Left ventricle myocardium inferior (tissue), 1 donor: ENCODE measurements at regions not wholly inside any gene's neighbourhood (a gene's known extent, or its start where the extent isn't known, plus 50 kb on each side); places are given as distances from the start of the nearest gene placed in this dataset.

Experiments used
- DNase-seq: peaks from one replicate; pipeline ENCODE4 v3.0.0-alpha.2; 2020
- H3K27ac ChIP-seq: fragments of 200-600 bp; replicated peaks from 2 replicates; pipeline ENCODE4 v1.8.0; 2021
- H3K27me3 ChIP-seq: fragments of 200-600 bp; 2 replicates; pipeline ENCODE4 v1.8.0; 2021; ENCODE audit warnings: low read depth
- H3K36me3 ChIP-seq: fragments of 200-600 bp; 2 replicates; pipeline ENCODE4 v1.8.0; 2021
- H3K4me1 ChIP-seq: fragments of 200-600 bp; 2 replicates; pipeline ENCODE4 v1.8.0; 2021
- H3K4me3 ChIP-seq: fragments of 200-600 bp; 2 replicates; pipeline ENCODE4 v1.8.0; 2021; ENCODE audit warnings: mild to moderate bottlenecking, moderate library complexity
- H3K9me3 ChIP-seq: fragments of 200-600 bp; replicated peaks from 2 replicates; pipeline ENCODE4 v1.8.0; 2021
- intact Hi-C: fragments of 100-400 bp; cut with micrococcal nuclease; formaldehyde crosslinking; loops from one replicate; pipeline ENCODE4 v1.11.0; 2022
- TF ChIP-seq, protein P1 (sequence below): fragments of 200-600 bp; IDR thresholded peaks from 2 replicates; pipeline ENCODE4 v1.8.0; 2021; ENCODE audit warnings: antibody characterized with exemption, mild to moderate bottlenecking, borderline replicate concordance
- donor health status: DM: no; HTN: yes; CAD: no; lungs with severe emphysema.

DNA sequence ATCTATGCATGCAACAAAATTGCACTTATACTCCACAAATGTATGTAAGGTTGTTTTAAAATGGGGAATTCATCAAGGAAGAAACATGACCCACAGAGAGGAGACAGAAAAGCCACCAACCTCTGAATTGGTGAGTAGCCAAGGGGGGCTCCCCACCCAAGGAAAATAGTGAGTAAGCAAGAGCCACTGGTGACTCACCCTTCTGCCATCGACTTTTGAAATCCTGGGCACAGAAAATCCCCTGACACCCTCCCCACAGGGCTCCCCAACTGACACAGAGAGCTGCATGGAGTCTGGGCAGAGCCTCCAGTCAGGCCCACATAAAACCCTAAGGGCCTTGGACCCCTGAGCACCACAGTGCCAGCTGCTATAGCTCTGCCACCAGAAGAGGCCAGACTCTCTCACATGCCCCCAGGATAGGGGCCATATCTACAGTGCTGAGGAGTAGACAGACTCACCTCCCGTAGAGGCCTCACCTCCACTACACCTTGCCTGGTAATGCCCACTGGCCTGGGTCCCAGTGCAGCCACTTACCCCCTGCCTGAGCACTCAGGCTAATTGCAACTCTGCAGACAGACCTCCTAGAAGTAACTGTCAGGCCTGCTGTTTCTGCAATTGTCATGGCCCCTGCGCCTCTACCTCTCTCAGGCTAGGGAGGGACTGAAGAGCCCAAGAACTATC, 244.7 kb upstream of the WSB1 start:
- H3K4me1 ChIP-seq: no peaks in the 10 kb centered on the region
- H3K4me3 ChIP-seq: no peak overlapping the region
- DNase-seq: no peak
- H3K27ac ChIP-seq: no peak overlapping the region
- no peaks in the 10 kb centered on the region for H3K36me3 ChIP-seq
- peaks cover 18% of the 10 kb centered on the region for H3K27me3 ChIP-seq
- intact Hi-C loops: no loop called here
- TF ChIP-seq, protein P1, sequence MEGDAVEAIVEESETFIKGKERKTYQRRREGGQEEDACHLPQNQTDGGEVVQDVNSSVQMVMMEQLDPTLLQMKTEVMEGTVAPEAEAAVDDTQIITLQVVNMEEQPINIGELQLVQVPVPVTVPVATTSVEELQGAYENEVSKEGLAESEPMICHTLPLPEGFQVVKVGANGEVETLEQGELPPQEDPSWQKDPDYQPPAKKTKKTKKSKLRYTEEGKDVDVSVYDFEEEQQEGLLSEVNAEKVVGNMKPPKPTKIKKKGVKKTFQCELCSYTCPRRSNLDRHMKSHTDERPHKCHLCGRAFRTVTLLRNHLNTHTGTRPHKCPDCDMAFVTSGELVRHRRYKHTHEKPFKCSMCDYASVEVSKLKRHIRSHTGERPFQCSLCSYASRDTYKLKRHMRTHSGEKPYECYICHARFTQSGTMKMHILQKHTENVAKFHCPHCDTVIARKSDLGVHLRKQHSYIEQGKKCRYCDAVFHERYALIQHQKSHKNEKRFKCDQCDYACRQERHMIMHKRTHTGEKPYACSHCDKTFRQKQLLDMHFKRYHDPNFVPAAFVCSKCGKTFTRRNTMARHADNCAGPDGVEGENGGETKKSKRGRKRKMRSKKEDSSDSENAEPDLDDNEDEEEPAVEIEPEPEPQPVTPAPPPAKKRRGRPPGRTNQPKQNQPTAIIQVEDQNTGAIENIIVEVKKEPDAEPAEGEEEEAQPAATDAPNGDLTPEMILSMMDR: no peak
- peaks cover under 1% of the 10 kb centered on the region for H3K9me3 ChIP-seq

DNA sequence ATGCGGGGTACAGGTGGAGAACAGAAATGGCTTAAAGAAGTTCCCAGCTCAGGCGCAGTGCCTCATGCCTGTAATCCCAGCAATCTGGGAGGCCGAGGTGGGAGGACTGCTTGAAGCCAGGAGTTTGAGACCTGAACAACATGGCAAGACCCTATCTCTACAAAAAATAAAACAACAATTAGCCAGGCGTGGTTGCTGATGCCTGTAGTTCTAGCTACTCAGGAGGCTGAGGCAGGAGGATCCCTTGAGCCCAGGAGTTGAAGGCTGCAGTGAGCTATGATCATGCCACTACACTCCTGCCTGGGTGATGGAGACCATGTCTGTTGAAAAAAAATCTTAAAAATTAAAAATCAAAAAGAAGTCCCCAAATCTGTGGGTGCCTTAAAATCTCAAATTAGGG, 228.3 kb upstream of the WSB1 start:
- no peaks in the 10 kb centered on the region for H3K4me1 ChIP-seq
- H3K36me3 ChIP-seq: no peaks in the 10 kb centered on the region
- peaks cover 45% of the 10 kb centered on the region for H3K27me3 ChIP-seq
- H3K9me3 ChIP-seq: no peaks in the 10 kb centered on the region
- intact Hi-C loops: no loop called here
- no peak overlapping the region for H3K4me3 ChIP-seq
- no peak for DNase-seq
- TF ChIP-seq, protein P1: no peak
- H3K27ac ChIP-seq: no peak overlapping the region

DNA sequence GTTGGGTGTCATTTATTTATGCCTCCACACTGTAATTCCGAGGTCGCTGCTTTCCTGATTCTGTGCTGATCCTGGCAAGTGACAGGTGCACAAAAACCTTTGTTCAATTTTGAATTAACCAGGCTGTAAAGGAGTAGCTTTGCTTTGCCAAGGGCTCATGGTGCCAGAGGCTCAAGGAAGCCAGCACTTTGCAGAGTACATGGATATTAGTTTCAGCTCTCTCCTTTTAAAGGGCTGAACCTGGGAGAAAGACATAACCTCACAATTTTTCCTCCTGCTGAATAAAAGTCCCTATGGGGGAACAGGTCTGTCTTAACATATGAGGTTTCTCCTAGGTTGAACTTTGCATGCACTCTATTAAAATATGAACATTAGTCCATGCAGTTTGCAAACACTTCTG, 227.6 kb upstream of the WSB1 start:
- no peaks in the 10 kb centered on the region for H3K4me1 ChIP-seq

DNA sequence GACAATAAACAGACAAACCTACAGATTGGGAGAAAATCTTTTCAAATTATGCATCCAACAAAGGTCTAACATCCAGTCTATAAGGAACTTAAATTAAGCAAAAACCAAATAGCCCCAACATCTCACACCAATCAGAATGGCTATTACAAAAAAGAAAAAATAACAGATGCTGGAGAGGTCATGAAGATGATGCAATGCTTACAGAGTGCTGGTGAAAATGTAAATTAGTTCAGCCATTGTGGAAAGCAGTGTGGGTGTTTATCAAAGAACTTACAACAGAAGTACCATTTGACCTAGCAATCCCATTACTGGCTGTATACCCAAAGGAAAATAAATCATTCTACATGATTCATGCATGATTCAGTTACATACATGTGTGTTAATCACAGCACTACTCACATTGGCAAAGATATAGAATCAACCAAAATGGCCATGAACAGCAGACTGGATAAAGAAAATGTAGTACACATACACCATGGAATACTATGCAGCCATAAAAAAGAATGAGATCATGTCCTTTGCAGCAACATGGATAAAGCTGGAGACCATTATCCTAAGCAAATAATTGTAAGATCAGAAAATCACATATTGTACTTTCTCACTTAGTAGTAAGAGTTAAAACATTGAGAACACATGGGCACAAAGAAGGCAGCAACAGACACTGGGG, 223.9 kb upstream of the WSB1 start:
- intact Hi-C loops: no loop called here
- TF ChIP-seq, protein P1: no peak
- Histone ChIP-seq H3K27me3 (peaks cover 30% of the 10 kb centered on the region), H3K9me3 (no peaks in the 10 kb centered on the region), H3K27ac (no peak overlapping the region), H3K4me1 (no peaks in the 10 kb centered on the region), H3K36me3 (no peaks in the 10 kb centered on the region), H3K4me3 (no peak overlapping the region)
- no peak for DNase-seq

More for the DNA sequence above, 227.6 kb upstream of the WSB1 start:
- H3K27ac ChIP-seq: no peak overlapping the region
- H3K36me3 ChIP-seq: no peaks in the 10 kb centered on the region
- intact Hi-C loops: no loop called here
- TF ChIP-seq, protein P1: no peak
- DNase-seq: no peak
- H3K9me3 ChIP-seq: no peaks in the 10 kb centered on the region
- H3K27me3 ChIP-seq: peaks cover 45% of the 10 kb centered on the region
- H3K4me3 ChIP-seq: no peak overlapping the region

DNA sequence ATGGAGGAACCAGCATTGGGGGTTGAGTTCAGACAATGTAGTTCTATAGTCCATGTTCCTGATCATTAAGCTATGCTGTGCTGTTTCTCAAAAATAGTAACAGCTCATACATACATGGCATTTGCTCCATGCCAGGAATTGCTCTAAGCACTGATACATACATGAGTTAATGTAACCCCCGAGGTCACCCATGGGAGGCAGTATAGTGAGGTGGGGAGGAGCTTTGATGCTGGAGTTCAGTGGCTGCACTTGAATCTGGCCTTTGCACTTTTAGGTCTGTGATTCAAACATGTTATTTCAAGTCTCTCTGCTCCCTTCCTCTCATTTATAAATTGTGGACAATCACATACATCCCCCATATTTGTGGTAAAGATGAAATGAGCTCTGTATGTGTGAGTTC, 223.1 kb upstream of the WSB1 start:
- H3K9me3 ChIP-seq: no peaks in the 10 kb centered on the region
- DNase-seq: no peak
- H3K4me1 ChIP-seq: no peaks in the 10 kb centered on the region
- TF ChIP-seq, protein P1: no peak
- peaks cover 23% of the 10 kb centered on the region for H3K27me3 ChIP-seq
- H3K27ac ChIP-seq: no peak overlapping the region
- H3K36me3 ChIP-seq: no peaks in the 10 kb centered on the region
- no peak overlapping the region for H3K4me3 ChIP-seq
- intact Hi-C loops: no loop called here
